HG03025 (cell line): ENCODE measurements at regions not wholly inside any gene's neighbourhood (a gene's known extent, or its start where the extent isn't known, plus 50 kb on each side); places are given as distances from the start of the nearest gene placed in this dataset.
"Not testable (repeated sequence)": the region's sequence is repeated elsewhere in the genome, so short reads cannot be mapped to it uniquely, and the experiment has no call there.

ENCODE experiments used
- ATAC-seq: cut with Tn5 transposase; IDR thresholded peaks from one replicate; pipeline ENCODE4 v1.9.1; 2021; ENCODE audit warnings: mild to moderate bottlenecking, moderate library complexity; ENCODE audit not compliant: unreplicated experiment, low FRiP score

GRCh38 chr12:74033531-74033930 lies 504.1 kb upstream of the ATXN7L3B start:
- ATAC-seq, result no peak

- not testable (repeated sequence) for ATAC-seq
Observed at GRCh38 chr12:74039138-74039537, 498.5 kb upstream of the ATXN7L3B start.

GRCh38 chr12:74043343-74043742 lies 494.3 kb upstream of the ATXN7L3B start:
- no peak for ATAC-seq

GRCh38 chr12:74049348-74049747 lies 488.3 kb upstream of the ATXN7L3B start:
- no peak for ATAC-seq

GRCh38 chr12:74051848-74052247 lies 485.8 kb upstream of the ATXN7L3B start:
- ATAC-seq, result no peak

GRCh38 chr12:74066476-74066875 lies 471.2 kb upstream of the ATXN7L3B start:
- no peak for ATAC-seq

- ATAC-seq, result no peak
Observed at GRCh38 chr12:74071182-74071581, 466.5 kb upstream of the ATXN7L3B start.

- no peak for ATAC-seq
Observed at GRCh38 chr12:74076918-74077317, 460.7 kb upstream of the ATXN7L3B start.

GRCh38 chr12:74105434-74105833 lies 432.2 kb upstream of the ATXN7L3B start:
- ATAC-seq, result no peak

- ATAC-seq, result no peak
Observed at GRCh38 chr12:74108729-74109128, 428.9 kb upstream of the ATXN7L3B start.

- ATAC-seq, result peak; percentile 61
Observed at GRCh38 chr12:74111688-74112360, 425.8 kb upstream of the ATXN7L3B start.

GRCh38 chr12:74119811-74120362 lies 417.7 kb upstream of the ATXN7L3B start:
- no peak for ATAC-seq

- no peak for ATAC-seq
Observed at GRCh38 chr12:74120644-74121043, 417.0 kb upstream of the ATXN7L3B start.

GRCh38 chr12:74129702-74130101 lies 407.9 kb upstream of the ATXN7L3B start:
- ATAC-seq, result no peak

GRCh38 chr12:74144396-74144795 lies 393.2 kb upstream of the ATXN7L3B start:
- no peak for ATAC-seq

GRCh38 chr12:74145328-74145727 lies 392.3 kb upstream of the ATXN7L3B start:
- ATAC-seq, result no peak

- no peak for ATAC-seq
Observed at GRCh38 chr12:74148849-74149248, 388.8 kb upstream of the ATXN7L3B start.

GRCh38 chr12:74152370-74152769 lies 385.3 kb upstream of the ATXN7L3B start:
- no peak for ATAC-seq

GRCh38 chr12:74166096-74166495 lies 371.5 kb upstream of the ATXN7L3B start:
- ATAC-seq, result no peak

GRCh38 chr12:74169607-74170006 lies 368.0 kb upstream of the ATXN7L3B start:
- ATAC-seq, result no peak

- no peak for ATAC-seq
Observed at GRCh38 chr12:74170645-74171477, 366.8 kb upstream of the ATXN7L3B start.

- no peak for ATAC-seq
Observed at GRCh38 chr12:74171478-74171909, 366.1 kb upstream of the ATXN7L3B start.
